ENCODE measurements at regions not wholly inside any gene's neighbourhood (a gene's known extent, or its start where the extent isn't known, plus 50 kb on each side); places are given as distances from the start of the nearest gene placed in this dataset.

DNA sequence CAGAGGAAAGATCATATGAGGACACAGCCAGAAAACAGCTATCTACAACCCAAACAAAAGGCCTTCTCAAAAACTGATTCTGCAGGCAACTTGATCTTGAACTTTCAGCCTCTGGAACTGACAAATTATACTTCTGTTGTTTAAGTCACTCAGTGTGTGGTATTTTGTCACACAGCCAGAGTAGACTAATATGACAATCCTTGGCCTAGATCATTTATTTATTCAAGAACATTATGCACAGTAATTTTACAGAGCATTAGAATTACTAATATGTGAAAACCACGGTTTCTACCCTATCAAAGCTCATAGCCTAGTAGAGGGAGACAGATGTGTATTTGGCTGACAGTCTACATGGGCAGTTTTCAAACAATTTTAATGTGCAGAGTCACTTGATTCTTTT lies 167.8 kb upstream of the PCDH18 start:
- TF ChIP-seq, protein P1, sequence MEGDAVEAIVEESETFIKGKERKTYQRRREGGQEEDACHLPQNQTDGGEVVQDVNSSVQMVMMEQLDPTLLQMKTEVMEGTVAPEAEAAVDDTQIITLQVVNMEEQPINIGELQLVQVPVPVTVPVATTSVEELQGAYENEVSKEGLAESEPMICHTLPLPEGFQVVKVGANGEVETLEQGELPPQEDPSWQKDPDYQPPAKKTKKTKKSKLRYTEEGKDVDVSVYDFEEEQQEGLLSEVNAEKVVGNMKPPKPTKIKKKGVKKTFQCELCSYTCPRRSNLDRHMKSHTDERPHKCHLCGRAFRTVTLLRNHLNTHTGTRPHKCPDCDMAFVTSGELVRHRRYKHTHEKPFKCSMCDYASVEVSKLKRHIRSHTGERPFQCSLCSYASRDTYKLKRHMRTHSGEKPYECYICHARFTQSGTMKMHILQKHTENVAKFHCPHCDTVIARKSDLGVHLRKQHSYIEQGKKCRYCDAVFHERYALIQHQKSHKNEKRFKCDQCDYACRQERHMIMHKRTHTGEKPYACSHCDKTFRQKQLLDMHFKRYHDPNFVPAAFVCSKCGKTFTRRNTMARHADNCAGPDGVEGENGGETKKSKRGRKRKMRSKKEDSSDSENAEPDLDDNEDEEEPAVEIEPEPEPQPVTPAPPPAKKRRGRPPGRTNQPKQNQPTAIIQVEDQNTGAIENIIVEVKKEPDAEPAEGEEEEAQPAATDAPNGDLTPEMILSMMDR (IDR thresholded peaks at IDR 0.05; ENCODE audit: poor library complexity, severe bottlenecking) = no peak
- no peak for TF ChIP-seq POLR2AphosphoS5 (IDR thresholded peaks at IDR 0.05)
- no peak for TF ChIP-seq TAF1 (IDR thresholded peaks at IDR 0.05; ENCODE audit: low read depth)
- TF ChIP-seq RAD21 (conservative IDR thresholded peaks at IDR 0.05) = no peak
- no peak for TF ChIP-seq EZH2 (IDR thresholded peaks at IDR 0.05; ENCODE audit: borderline replicate concordance, insufficient read depth, low read length, poor library complexity, severe bottlenecking)
